Small intestine (tissue), 7 donors: ENCODE measurements at regions not wholly inside any gene's neighbourhood (a gene's known extent, or its start where the extent isn't known, plus 50 kb on each side); places are given as distances from the start of the nearest gene placed in this dataset.

ENCODE experiments used
- DNase-seq, 2 donors: peaks; one replicate each; pipeline versions ENCODE4 v3.0.0 to v3.0.0-alpha.2; 2013
- FAIRE-seq: peaks from 2 replicates; lab custom pipeline; 2012; peaks lifted over from hg19 to GRCh38; lab: Jason Lieb, UNC
- H3K27ac ChIP-seq, 3 donors: one replicate each; pipeline ENCODE4 v1.5.1; 2013; ENCODE audit warnings: low read length in 2 of 3, mild to moderate bottlenecking in 2 of 3, control low read depth in 1 of 3, inconsistent platforms in 1 of 3, low read depth in 1 of 3, moderate library complexity in 1 of 3
- H3K27me3 ChIP-seq, 3 donors: one replicate each; pipeline ENCODE4 v1.6.1; 2013; ENCODE audit warnings: low read length in 3 of 3, inconsistent platforms in 1 of 3; ENCODE audit not compliant: control insufficient read depth in 3 of 3, insufficient read depth in 3 of 3
- H3K36me3 ChIP-seq, 3 donors: one replicate each; pipeline ENCODE4 v1.6.1; 2013; ENCODE audit warnings: low read length in 3 of 3, inconsistent platforms in 1 of 3, low read depth in 1 of 3, mild to moderate bottlenecking in 1 of 3, moderate library complexity in 1 of 3; ENCODE audit not compliant: control insufficient read depth in 3 of 3, insufficient read depth in 2 of 3
- H3K4me1 ChIP-seq, 3 donors: one replicate each; pipeline ENCODE4 v1.6.1; 2013; ENCODE audit warnings: low read length in 2 of 3, inconsistent platforms in 1 of 3, low read depth in 1 of 3, mild to moderate bottlenecking in 1 of 3, moderate library complexity in 1 of 3; ENCODE audit not compliant: control insufficient read depth in 3 of 3, insufficient read depth in 2 of 3
- H3K4me3 ChIP-seq, 3 donors: one replicate each; pipeline ENCODE4 v1.5.1; 2013; ENCODE audit warnings: low read length in 3 of 3, control low read depth in 1 of 3, inconsistent platforms in 1 of 3, low read depth in 1 of 3, mild to moderate bottlenecking in 1 of 3, moderate library complexity in 1 of 3
- H3K9me3 ChIP-seq, 2 donors: one replicate each; pipeline ENCODE4 v1.6.1; 2013; ENCODE audit warnings: low read depth in 1 of 2, low read length in 1 of 2; ENCODE audit not compliant: control insufficient read depth in 2 of 2, insufficient read depth in 1 of 2
- WGBS, 3 donors: extraction: QIAGEN DNeasy Blood & Tissue Kit; methylation state at CpG; one replicate each; pipeline ENCODE4 v1.1.7; 2013; 5-methylcytosine and 5-hydroxymethylcytosine counted together
- donor health status: healthy with polysubstance abuse.
- donor health status: control.
- donor health status: control.
- donor health status: Bipolar disorder and iron deficiency.
- donor health status: healthy.

DNA sequence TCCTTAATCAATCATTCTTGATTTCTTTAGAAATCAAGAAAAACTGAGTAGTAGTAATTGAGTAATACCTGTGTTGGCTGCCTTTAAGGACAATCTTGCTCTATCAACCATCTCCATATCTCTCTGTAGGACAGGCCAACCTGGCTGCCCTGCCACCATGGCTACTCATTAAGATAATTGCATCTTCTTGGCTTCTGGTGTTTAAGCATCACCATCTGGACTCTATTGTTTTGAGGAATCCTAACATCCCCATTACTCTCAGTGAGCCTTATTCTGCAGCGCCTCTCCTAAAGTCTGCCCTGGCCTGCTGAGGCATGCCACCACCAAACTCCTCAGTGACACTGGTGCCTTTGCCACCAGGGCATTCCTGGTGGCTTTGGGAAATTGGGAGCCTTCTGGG, 442.6 kb upstream of the ZNF507 start:
- no peaks in the 10 kb centered on the region for H3K27me3 ChIP-seq
- 88 to 100% (median 95%) methylated on average over 1 of the region's 1 CpG for WGBS, 3 donors
- H3K27ac ChIP-seq = no peak overlapping the region
- no peaks in the 10 kb centered on the region for H3K9me3 ChIP-seq
- FAIRE-seq = no peak
- H3K4me1 ChIP-seq = no peaks in the 10 kb centered on the region
- H3K36me3 ChIP-seq = no peaks in the 10 kb centered on the region
- no peak for DNase-seq
- H3K4me3 ChIP-seq = no peak overlapping the region

DNA sequence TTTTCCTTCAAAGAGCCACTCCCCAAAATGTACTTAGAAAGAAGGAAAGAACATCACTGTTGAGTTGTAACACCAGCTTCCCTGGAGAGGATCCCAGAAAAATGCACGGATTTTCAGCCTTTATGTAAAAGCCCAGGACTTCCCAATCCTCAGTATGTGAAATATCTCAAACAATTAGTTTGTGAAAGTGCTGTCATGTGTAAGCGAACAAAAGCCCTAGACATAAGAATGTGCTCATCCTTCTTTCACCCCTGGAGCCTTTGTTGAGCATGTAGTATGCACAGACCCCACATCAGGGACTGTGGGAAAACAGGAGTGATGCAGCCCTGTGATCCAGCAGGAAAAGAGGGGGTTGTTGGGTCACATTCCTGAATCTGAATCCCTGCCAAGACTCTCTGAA, 441.4 kb upstream of the ZNF507 start:
- Histone ChIP-seq H3K27me3 (no peaks in the 10 kb centered on the region), H3K9me3 (no peaks in the 10 kb centered on the region), H3K27ac (no peak overlapping the region), H3K4me1 (no peaks in the 10 kb centered on the region), H3K4me3 (no peak overlapping the region), H3K36me3 (no peaks in the 10 kb centered on the region)
- 52 to 66% (median 58%) methylated on average over 2 of the region's 2 CpGs for WGBS, 3 donors
- FAIRE-seq (no peak), DNase-seq (no peak)

DNA sequence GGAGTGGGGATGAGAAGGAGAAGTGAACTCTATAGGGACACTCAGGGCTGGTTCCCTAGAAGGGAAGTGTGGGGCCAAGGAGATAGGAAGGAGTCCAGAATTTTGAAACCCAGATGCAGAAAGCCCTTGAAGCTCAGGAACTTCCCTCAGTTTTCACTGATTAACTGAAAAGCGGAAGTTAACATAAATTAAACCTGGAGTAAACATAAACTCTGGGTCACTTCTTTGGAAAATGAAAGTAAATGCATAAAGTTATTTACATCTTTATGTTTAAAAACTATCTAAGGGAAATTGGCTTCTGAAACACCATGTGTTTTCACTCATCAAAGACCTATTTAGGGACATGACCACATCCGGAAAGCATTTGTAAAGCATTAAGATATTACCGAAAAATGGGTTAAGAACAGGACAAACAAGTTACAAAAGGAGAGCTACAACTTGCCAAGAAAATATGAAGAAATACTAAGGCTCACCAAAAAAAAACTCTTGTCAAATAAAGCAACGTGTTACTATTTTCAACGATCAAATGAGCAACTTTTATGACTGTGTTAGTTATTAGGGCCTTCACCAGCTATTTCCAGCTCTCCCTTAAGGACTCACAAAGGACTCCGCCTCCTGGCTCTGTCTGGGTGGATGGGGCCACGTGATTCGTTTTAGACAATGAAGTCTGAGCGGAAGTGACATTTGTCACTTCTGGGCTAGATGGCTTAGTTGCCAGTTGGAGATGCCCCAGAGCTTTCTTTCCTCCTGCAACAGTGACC, 439.1 kb upstream of the ZNF507 start:
- Histone ChIP-seq H3K4me1 (no peaks in the 10 kb centered on the region), H3K4me3 (no peak overlapping the region), H3K36me3 (no peaks in the 10 kb centered on the region), H3K9me3 (no peaks in the 10 kb centered on the region), H3K27me3 (no peaks in the 10 kb centered on the region), H3K27ac (peak overlapping the region in 2 of 3 donors; percentile 33 to 80)
- DNase-seq (peak in 1 of 2 donors; percentile 25), FAIRE-seq (no peak)
- WGBS, 3 donors = 36 to 55% (median 53%) methylated on average over 9 of the region's 9 CpGs

DNA sequence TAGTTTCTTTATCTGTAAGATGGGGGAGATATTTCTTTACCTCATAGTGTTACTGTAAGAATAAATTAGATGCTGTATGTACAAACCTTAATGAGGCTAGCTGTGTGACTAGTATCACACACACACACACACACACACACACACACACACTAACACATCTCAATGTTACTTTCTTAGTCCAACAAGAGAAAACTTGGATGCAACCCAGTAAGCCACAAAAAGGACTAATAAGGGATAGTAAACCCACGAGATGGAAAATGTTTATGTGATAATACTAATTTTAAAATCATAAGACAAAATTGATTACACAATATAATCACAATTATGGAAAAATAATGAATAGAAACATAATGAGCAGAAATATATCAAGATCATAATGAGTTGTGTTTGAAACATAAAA, 437.7 kb upstream of the ZNF507 start:
- Histone ChIP-seq H3K4me1 (no peaks in the 10 kb centered on the region), H3K9me3 (no peaks in the 10 kb centered on the region), H3K4me3 (no peak overlapping the region), H3K36me3 (no peaks in the 10 kb centered on the region), H3K27me3 (no peaks in the 10 kb centered on the region), H3K27ac (no peak overlapping the region)
- DNase-seq (no peak), FAIRE-seq (no peak)
- WGBS, 3 donors = 31 to 55% (median 32%) methylated on average over 1 of the region's 1 CpG

DNA sequence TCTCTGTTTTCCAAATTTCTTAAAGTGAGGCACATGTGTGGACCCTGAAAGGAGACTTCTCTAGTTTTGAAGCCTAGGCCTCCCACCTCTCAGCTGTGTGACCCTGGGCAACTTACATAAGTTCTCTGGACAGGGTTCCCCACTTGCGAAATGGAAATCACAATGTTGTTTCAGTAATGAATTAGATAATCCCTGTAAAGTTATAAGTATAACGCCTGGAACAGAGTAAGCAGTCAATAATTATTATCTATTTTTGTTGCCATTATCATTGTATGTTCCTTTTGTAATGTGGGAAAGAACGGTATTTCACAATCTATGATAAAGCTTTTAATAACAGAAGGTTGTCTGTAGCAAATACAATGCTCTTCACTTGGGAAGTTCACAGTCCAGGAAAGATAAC, 437.3 kb upstream of the ZNF507 start:
- 31 to 68% (median 52%) methylated on average over 3 of the region's 3 CpGs for WGBS, 3 donors
- Histone ChIP-seq H3K36me3 (no peaks in the 10 kb centered on the region), H3K4me3 (no peak overlapping the region), H3K9me3 (no peaks in the 10 kb centered on the region), H3K27me3 (no peaks in the 10 kb centered on the region), H3K27ac (no peak overlapping the region), H3K4me1 (no peaks in the 10 kb centered on the region)
- no peak for FAIRE-seq
- no peak for DNase-seq

DNA sequence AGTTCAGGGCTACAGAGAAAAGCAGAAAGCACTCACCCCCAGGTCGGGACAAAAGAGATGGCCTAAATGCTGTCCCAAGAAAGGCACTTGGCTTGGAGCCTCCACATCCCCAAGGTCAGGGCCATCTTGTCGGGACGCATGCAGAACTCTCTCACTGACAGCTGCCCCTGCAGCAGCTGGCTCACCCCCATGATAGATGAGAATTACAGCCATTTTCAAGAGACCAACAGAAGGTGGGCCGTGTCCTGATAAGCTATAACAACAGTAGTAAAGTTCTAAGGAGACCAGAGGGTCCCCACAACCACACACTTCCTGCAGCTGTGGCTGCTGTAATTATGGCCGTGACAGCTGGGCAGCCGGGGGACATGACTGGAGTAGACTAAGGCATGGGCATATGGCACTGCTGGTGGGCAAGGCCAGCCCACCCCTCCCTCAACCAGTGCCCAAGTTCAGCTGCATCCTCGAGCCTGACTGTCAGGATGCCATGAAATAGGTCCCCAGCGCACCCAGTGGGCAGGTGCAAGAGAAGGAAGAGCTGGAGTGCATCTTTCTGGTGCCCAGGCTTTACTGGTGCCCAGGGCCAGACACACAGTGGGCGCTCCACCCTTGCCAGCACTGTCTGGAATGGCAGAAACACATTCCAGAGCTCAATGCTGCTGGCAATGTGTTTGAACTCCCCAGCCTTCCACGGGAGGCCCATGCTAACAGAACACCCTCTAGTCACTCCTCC, 436.7 kb upstream of the ZNF507 start:
- WGBS, 3 donors = 43 to 58% (median 44%) methylated on average over 10 of the region's 10 CpGs
- no peak overlapping the region for H3K4me3 ChIP-seq
- no peaks in the 10 kb centered on the region for H3K9me3 ChIP-seq
- no peaks in the 10 kb centered on the region for H3K4me1 ChIP-seq
- DNase-seq = no peak
- no peaks in the 10 kb centered on the region for H3K36me3 ChIP-seq
- FAIRE-seq = no peak
- H3K27ac ChIP-seq = no peak overlapping the region
- H3K27me3 ChIP-seq = no peaks in the 10 kb centered on the region

DNA sequence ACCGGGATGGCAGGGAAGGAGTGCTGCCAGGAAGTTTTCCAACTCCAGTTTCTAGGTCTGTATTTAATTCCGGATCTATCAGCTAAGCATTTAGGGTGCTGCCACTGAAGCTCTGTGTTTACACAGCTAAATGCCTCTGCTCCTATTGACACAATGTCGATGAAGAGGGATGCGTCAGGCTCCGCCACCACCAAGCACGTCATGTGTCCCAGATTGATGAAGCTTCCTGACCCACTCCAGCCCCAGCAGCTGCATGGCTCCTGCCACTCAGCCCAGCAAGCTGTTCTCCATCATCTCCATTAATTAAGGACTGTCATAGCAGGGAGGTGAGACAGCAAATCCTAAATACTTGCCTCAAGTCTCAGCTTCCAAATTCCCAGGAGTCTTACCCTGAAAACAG, 435.2 kb upstream of the ZNF507 start:
- DNase-seq (no peak), FAIRE-seq (no peak)
- WGBS, 3 donors = 49 to 66% (median 52%) methylated on average over 6 of the region's 6 CpGs
- Histone ChIP-seq H3K36me3 (no peaks in the 10 kb centered on the region), H3K4me1 (no peaks in the 10 kb centered on the region), H3K4me3 (no peak overlapping the region), H3K9me3 (no peaks in the 10 kb centered on the region), H3K27me3 (no peaks in the 10 kb centered on the region), H3K27ac (no peak overlapping the region)

DNA sequence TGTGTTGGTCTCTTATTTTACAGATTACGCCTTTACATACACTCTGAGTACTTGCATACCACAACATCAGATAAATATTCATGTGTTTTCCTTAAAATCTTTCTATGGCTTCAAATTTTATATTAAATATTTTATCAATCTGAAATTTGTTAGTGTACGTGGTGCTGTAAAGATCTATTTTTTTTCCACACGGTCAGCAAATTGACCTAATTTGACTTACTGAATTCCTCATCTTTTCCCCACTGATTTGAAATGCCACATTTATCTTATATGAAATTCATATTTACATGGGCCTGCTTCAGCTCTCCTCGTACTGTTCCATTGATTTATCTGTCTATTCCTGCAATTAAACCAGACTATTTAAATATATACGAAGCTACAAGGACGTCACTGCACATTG, 433.8 kb upstream of the ZNF507 start:
- no peak for DNase-seq
- no peaks in the 10 kb centered on the region for H3K36me3 ChIP-seq
- H3K4me1 ChIP-seq = no peaks in the 10 kb centered on the region
- H3K27ac ChIP-seq = no peak overlapping the region
- no peaks in the 10 kb centered on the region for H3K27me3 ChIP-seq
- no peaks in the 10 kb centered on the region for H3K9me3 ChIP-seq
- WGBS, 3 donors = 63 to 77% (median 66%) methylated on average over 6 of the region's 6 CpGs
- H3K4me3 ChIP-seq = no peak overlapping the region
- no peak for FAIRE-seq
